AG04450 (cell line): ENCODE measurements at regions not wholly inside any gene's neighbourhood (a gene's known extent, or its start where the extent isn't known, plus 50 kb on each side); places are given as distances from the start of the nearest gene placed in this dataset.

Source experiments
- CTCF ChIA-PET: fragments of 300-600, 350-600 bp; formaldehyde crosslinking; extraction: SDS; loops from one replicate; lab custom pipeline; 2022; ENCODE audit warnings: antibody characterized with exemption, inconsistent platforms; lab: Charles Lee
- POLR2A ChIA-PET: fragments of 350-600 bp; formaldehyde crosslinking; extraction: SDS; loops from one replicate; lab custom pipeline; 2021; ENCODE audit warnings: antibody characterized with exemption, inconsistent platforms; lab: Yijun Ruan, JAX
- DNase-seq: peaks from one replicate; pipeline ENCODE4 v3.0.0-alpha.2; 2011; ENCODE audit warnings: low read depth, low spot score
- H3K27ac ChIP-seq: one replicate; pipeline ENCODE4 v1.5.1; 2012; ENCODE audit warnings: low read depth, low read length, control low read depth
- H3K27me3 ChIP-seq: one replicate; pipeline ENCODE4 v1.6.0; 2012; ENCODE audit warnings: low read length; ENCODE audit not compliant: control insufficient read depth, insufficient read depth
- H3K4me3 ChIP-seq: 2 replicates; pipeline ENCODE4 v1.5.1; 2011; ENCODE audit warnings: mild to moderate bottlenecking, low read depth, low read length, control low read depth
- H3K9me3 ChIP-seq: 2 replicates; pipeline ENCODE4 v1.5.1; 2012; ENCODE audit warnings: low read length; ENCODE audit not compliant: control insufficient read depth, insufficient read depth
- TF ChIP-seq, protein P1 (sequence below): IDR thresholded peaks from 2 replicates; pipeline ENCODE4 v1.5.1; 2011; ENCODE audit warnings: low read depth, low read length, control low read depth, inconsistent platforms

DNA sequence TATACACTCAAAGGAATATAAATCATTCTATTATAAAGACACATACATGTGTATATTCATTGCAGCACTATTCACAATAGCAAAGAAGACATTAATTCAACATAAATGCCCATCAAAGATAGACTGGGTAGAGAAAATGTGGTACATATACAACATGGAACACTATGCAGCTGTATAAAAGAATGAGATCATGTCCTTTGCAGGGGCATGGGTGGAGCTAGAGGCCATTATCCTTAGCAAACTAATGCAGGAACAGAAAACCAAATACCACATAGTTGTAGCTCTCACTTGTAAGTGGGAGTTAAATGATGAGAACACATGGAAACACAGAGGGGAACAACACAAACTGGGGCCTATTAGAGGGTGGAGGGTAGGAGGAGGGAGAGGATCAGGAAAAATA lies 121.0 kb upstream of the LOC128125822 start:
- ChIA-PET CTCF (no interaction called here), POLR2A (no interaction called here)
- TF ChIP-seq, protein P1, sequence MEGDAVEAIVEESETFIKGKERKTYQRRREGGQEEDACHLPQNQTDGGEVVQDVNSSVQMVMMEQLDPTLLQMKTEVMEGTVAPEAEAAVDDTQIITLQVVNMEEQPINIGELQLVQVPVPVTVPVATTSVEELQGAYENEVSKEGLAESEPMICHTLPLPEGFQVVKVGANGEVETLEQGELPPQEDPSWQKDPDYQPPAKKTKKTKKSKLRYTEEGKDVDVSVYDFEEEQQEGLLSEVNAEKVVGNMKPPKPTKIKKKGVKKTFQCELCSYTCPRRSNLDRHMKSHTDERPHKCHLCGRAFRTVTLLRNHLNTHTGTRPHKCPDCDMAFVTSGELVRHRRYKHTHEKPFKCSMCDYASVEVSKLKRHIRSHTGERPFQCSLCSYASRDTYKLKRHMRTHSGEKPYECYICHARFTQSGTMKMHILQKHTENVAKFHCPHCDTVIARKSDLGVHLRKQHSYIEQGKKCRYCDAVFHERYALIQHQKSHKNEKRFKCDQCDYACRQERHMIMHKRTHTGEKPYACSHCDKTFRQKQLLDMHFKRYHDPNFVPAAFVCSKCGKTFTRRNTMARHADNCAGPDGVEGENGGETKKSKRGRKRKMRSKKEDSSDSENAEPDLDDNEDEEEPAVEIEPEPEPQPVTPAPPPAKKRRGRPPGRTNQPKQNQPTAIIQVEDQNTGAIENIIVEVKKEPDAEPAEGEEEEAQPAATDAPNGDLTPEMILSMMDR: no peak
- no peak overlapping the region for H3K27ac ChIP-seq
- no peaks in the 10 kb centered on the region for H3K27me3 ChIP-seq
- no peak overlapping the region for H3K4me3 ChIP-seq
- DNase-seq: no peak
- H3K9me3 ChIP-seq: no peaks in the 10 kb centered on the region

DNA sequence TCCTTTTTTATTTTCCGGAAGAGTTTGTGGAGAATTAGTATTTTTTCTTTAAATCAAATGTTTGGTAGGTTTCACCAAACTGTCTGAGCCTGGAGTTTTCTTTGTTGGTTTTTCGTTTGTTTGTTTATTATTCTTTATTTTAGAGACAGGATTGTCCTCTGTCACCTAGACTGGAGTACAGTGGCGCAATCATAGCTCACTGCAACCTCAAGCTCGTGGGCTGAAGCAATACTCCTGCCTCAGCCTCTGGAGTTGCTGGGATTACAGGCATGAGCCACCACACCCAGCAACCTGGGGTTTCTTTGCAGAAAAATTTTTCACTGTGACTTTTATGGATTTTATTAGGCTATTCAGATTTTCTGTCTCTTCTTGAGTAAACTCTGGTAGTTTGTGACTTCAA lies 120.2 kb upstream of the LOC128125822 start:
- ChIA-PET POLR2A (no interaction called here), CTCF (no interaction called here)
- Histone ChIP-seq H3K9me3 (no peaks in the 10 kb centered on the region), H3K27me3 (no peaks in the 10 kb centered on the region), H3K27ac (no peak overlapping the region), H3K4me3 (no peak overlapping the region)
- no peak for DNase-seq
- TF ChIP-seq, protein P1: no peak

DNA sequence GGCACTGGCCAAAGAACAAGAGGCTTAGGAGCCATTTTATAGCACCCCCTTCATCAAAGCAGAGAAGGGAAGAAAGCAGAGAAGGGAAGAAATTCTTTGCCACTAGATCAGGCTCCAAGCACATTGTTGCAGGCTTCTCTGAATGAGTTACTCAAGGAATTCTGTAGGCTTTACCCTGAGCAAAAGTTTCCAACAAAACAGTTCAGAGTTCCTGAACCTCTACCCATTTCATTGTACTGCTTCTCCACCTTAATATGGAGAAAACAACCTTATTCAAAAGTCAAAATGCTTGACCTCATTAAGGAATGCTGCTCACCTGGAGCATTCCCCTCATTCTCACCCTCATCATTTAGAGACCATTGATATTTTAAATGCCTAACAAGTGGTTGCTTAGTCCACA lies 115.5 kb upstream of the LOC128125822 start:
- POLR2A ChIA-PET: no interaction called here
- CTCF ChIA-PET: no interaction called here
- no peaks in the 10 kb centered on the region for H3K9me3 ChIP-seq

DNA sequence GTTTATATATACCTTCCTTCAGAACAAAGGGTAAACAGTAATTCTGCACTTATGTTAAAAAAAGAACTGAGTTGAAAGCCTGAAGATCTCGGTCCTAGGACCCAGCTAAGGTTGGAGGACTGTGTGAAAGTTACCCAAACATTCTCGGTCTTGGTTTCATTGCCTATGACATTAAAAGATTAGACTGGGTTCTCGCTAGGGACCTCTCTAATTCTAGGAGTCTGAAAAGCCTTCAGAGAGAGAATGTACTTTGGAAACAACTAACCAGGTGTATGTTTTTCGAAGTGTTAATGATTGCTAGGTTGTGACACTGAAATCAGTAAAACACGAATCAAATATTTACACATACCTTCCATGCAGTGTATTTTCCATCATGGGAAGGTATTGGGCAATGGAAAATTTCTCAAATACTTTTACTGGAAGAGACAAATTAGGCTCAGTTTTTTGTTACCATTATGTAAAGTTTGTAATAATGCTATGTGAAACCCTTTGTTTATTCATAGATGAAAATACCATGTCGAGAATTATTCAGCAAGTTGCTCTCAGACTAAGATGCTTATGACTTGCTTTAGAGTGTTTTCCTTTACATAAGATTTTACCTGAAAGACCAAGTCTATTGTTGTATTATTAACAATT lies 113.7 kb upstream of the LOC128125822 start:
- ChIA-PET POLR2A (no interaction called here), CTCF (no interaction called here)
- Histone ChIP-seq H3K4me3 (no peak overlapping the region), H3K27me3 (no peaks in the 10 kb centered on the region), H3K9me3 (no peaks in the 10 kb centered on the region), H3K27ac (no peak overlapping the region)
- DNase-seq: no peak
- TF ChIP-seq, protein P1: no peak

More for the DNA sequence above, 115.5 kb upstream of the LOC128125822 start:
- Histone ChIP-seq H3K27ac (no peak overlapping the region), H3K4me3 (no peak overlapping the region), H3K27me3 (no peaks in the 10 kb centered on the region)
- TF ChIP-seq, protein P1: no peak
- DNase-seq: no peak

DNA sequence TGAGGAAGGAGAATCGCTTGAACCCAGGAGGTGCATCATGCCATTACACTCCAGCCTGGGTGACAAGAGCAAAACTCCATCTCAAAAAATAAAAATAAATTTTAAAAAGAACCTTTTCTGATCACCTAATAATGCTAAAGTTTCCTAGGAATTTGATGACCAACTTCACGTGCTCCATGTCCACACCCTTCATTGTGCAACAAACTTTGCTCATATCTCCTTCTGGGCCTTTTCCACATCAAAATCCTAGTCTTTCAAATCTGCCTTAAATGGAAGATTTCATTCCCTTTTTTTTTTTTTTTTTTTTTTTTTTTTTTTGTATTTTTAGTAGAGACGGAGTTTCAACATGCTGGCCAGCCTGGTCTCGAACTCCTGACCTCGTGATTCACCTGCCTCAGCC lies 112.5 kb upstream of the LOC128125822 start:
- TF ChIP-seq, protein P1: no peak
- Histone ChIP-seq H3K27ac (no peak overlapping the region), H3K9me3 (no peaks in the 10 kb centered on the region), H3K4me3 (no peak overlapping the region), H3K27me3 (no peaks in the 10 kb centered on the region)
- CTCF ChIA-PET: no interaction called here
- POLR2A ChIA-PET: no interaction called here
- no peak for DNase-seq
